K562 (cell line): ENCODE measurements at regions not wholly inside any gene's neighbourhood (a gene's known extent, or its start where the extent isn't known, plus 50 kb on each side); places are given as distances from the start of the nearest gene placed in this dataset.

Source experiments
- MGA ChIP-seq: fragments of 450-650 bp; IDR thresholded peaks from 2 replicates; pipeline ENCODE4 v1.6.1; 2016; ENCODE audit warnings: mild to moderate bottlenecking, moderate library complexity

GRCh38 chr4:10212400-10212799 is 95.8 kb upstream of the WDR1 start (continued):
- TF ChIP-seq MGA = no peak
